Sigmoid colon (tissue), 4 donors: ENCODE measurements at regions not wholly inside any gene's neighbourhood (a gene's known extent, or its start where the extent isn't known, plus 50 kb on each side); places are given as distances from the start of the nearest gene placed in this dataset.

ENCODE experiments used
- EP300 ChIP-seq, 4 donors: sonication (generic); formaldehyde crosslinking; IDR thresholded peaks; one replicate each; pipeline ENCODE4 v1.6.1; 2017; ENCODE audit warnings: antibody characterized with exemption in 4 of 4
- POLR2A ChIP-seq, 2 donors: fragments of 450-650 bp; IDR thresholded peaks; one replicate each; pipeline ENCODE4 v1.6.1; 2016; ENCODE audit warnings: antibody characterized with exemption in 2 of 2, mild to moderate bottlenecking in 2 of 2, moderate library complexity in 2 of 2
- TF ChIP-seq, protein P1 (sequence below), 4 experiments: fragments of 450-650 bp in 3 of 4; fragments of 200-600 bp in 1 of 4; IDR thresholded peaks; one replicate each; pipeline ENCODE4 v1.5.1; 2016 to 2019; ENCODE audit warnings: antibody characterized with exemption in 4 of 4, mild to moderate bottlenecking in 3 of 4, moderate library complexity in 2 of 4

DNA sequence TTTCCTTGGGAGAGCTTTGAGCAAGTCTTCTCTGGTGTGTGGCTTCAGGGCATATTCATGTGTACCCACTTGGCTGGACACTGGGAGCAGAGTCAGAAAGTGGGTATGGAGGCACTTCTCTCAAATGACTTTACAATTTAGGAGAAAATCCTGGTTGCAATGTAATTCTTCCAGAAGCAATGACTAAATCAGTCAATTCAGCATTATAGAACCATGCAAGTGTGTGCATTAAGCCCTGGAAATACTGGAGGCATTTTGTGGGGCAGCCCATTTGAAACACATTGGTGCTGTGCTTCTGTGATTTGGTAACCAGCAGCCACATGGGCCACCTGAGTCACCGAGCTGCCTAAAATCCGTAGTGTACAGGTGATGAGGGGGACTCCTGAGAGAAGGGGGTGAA is 94.6 kb upstream of the TAS2R1 start:
- TF ChIP-seq, protein P1, sequence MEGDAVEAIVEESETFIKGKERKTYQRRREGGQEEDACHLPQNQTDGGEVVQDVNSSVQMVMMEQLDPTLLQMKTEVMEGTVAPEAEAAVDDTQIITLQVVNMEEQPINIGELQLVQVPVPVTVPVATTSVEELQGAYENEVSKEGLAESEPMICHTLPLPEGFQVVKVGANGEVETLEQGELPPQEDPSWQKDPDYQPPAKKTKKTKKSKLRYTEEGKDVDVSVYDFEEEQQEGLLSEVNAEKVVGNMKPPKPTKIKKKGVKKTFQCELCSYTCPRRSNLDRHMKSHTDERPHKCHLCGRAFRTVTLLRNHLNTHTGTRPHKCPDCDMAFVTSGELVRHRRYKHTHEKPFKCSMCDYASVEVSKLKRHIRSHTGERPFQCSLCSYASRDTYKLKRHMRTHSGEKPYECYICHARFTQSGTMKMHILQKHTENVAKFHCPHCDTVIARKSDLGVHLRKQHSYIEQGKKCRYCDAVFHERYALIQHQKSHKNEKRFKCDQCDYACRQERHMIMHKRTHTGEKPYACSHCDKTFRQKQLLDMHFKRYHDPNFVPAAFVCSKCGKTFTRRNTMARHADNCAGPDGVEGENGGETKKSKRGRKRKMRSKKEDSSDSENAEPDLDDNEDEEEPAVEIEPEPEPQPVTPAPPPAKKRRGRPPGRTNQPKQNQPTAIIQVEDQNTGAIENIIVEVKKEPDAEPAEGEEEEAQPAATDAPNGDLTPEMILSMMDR (IDR thresholded peaks at IDR 0.05) = no peak
- TF ChIP-seq EP300 (IDR thresholded peaks at IDR 0.05) (no peak), POLR2A (IDR thresholded peaks at IDR 0.05) (no peak)
